ENCODE measurements at regions not wholly inside any gene's neighbourhood (a gene's known extent, or its start where the extent isn't known, plus 50 kb on each side); places are given as distances from the start of the nearest gene placed in this dataset.
A peak's percentile ranks its signal among the peaks of the same experiment; 100 is the strongest.

- H3K36me3 ChIP-seq (ENCODE audit: insufficient read depth, low read length): no peaks in the 10 kb centered on the region
- H3K4me3 ChIP-seq (ENCODE audit: low read length in 2 of 2): no peak overlapping the region
- DNase-seq: no peak
- no peaks in the 10 kb centered on the region for H3K27me3 ChIP-seq (ENCODE audit: insufficient read depth, low read length)
- peak overlapping the region in 1 of 7 donors; percentile 10 for H3K27ac Mint-ChIP-seq
- H3K9me3 ChIP-seq (ENCODE audit: control insufficient read depth in 1 of 2, low read length in 2 of 2): no peaks in the 10 kb centered on the region
- CTCF ChIA-PET (ENCODE audit: partially characterized antibody): no interaction called here
- POLR2A ChIA-PET (ENCODE audit: partially characterized antibody): no interaction called here
- H3K27ac ChIP-seq (ENCODE audit: low read depth, low read length): no peak overlapping the region
- H3K9me3 Mint-ChIP-seq: peaks cover 0 to 2% (median 0%) of the 10 kb centered on the region in 8 donors
- H3K27me3 Mint-ChIP-seq: no peaks in the 10 kb centered on the region
- no peaks in the 10 kb centered on the region for H3K4me1 ChIP-seq (ENCODE audit: insufficient read depth, low read length)
- H3K4me3 Mint-ChIP-seq: no peak overlapping the region
- intact Hi-C loops (cut with micrococcal nuclease): no loop called here
- no peaks in the 10 kb centered on the region for H3K36me3 Mint-ChIP-seq
- H3K4me1 Mint-ChIP-seq: no peaks in the 10 kb centered on the region
Measured at GRCh38 chrX:109830704-109831206, 97.7 kb upstream of the ACSL4 start.

- Histone ChIP-seq H3K36me3 (ENCODE audit: insufficient read depth, low read length) (no peaks in the 10 kb centered on the region), H3K9me3 (ENCODE audit: control insufficient read depth in 1 of 2, low read length in 2 of 2) (no peaks in the 10 kb centered on the region), H3K27me3 (ENCODE audit: insufficient read depth, low read length) (no peaks in the 10 kb centered on the region), H3K4me1 (ENCODE audit: insufficient read depth, low read length) (no peaks in the 10 kb centered on the region), H3K4me3 (ENCODE audit: low read length in 2 of 2) (no peak overlapping the region), H3K27ac (ENCODE audit: low read depth, low read length) (no peak overlapping the region)
- Mint-ChIP-seq H3K9me3 (peaks cover 0 to 2% (median 0%) of the 10 kb centered on the region in 8 donors), H3K36me3 (no peaks in the 10 kb centered on the region), H3K4me1 (no peaks in the 10 kb centered on the region), H3K27ac (no peak overlapping the region), H3K27me3 (no peaks in the 10 kb centered on the region), H3K4me3 (no peak overlapping the region)
- POLR2A ChIA-PET (ENCODE audit: partially characterized antibody): no interaction called here
- CTCF ChIA-PET (ENCODE audit: partially characterized antibody): no interaction called here
- no peak for DNase-seq
- intact Hi-C loops (cut with micrococcal nuclease): no loop called here
Measured at GRCh38 chrX:109831326-109831985, 98.4 kb upstream of the ACSL4 start.

GRCh38 chrX:109839694-109840567 lies 106.9 kb upstream of the ACSL4 start:
- Mint-ChIP-seq H3K4me1 (no peaks in the 10 kb centered on the region), H3K4me3 (no peak overlapping the region), H3K27me3 (no peaks in the 10 kb centered on the region), H3K9me3 (no peaks in the 10 kb centered on the region), H3K36me3 (no peaks in the 10 kb centered on the region), H3K27ac (no peak overlapping the region)
- ChIA-PET CTCF (ENCODE audit: partially characterized antibody) (no interaction called here), POLR2A (ENCODE audit: partially characterized antibody) (no interaction called here)
- no peaks in the 10 kb centered on the region for H3K4me1 ChIP-seq (ENCODE audit: insufficient read depth, low read length)
- no peak overlapping the region for H3K4me3 ChIP-seq (ENCODE audit: low read length in 2 of 2)
- H3K9me3 ChIP-seq (ENCODE audit: control insufficient read depth in 1 of 2, low read length in 2 of 2): no peaks in the 10 kb centered on the region
- intact Hi-C loops (cut with micrococcal nuclease): no loop called here
- H3K27me3 ChIP-seq (ENCODE audit: insufficient read depth, low read length): no peaks in the 10 kb centered on the region
- H3K27ac ChIP-seq (ENCODE audit: low read depth, low read length): no peak overlapping the region
- no peaks in the 10 kb centered on the region for H3K36me3 ChIP-seq (ENCODE audit: insufficient read depth, low read length)
- no peak for DNase-seq

GRCh38 chrX:109840585-109840984 lies 107.5 kb upstream of the ACSL4 start:
- no peak overlapping the region for H3K4me3 ChIP-seq (ENCODE audit: low read length in 2 of 2)
- no peaks in the 10 kb centered on the region for H3K4me1 Mint-ChIP-seq
- CTCF ChIA-PET (ENCODE audit: partially characterized antibody): interaction anchor here (2.0 kb wide), 1 partner anchor 16 kb away, joined by 7 read pairs; no protein-coding TSS in a partner anchor
- H3K27ac ChIP-seq (ENCODE audit: low read depth, low read length): no peak overlapping the region
- H3K36me3 Mint-ChIP-seq: no peaks in the 10 kb centered on the region
- no peak for DNase-seq
- H3K27me3 Mint-ChIP-seq: no peaks in the 10 kb centered on the region
- intact Hi-C loops (cut with micrococcal nuclease): no loop called here
- H3K9me3 ChIP-seq (ENCODE audit: control insufficient read depth in 1 of 2, low read length in 2 of 2): no peaks in the 10 kb centered on the region
- H3K27ac Mint-ChIP-seq: no peak overlapping the region
- no peak overlapping the region for H3K4me3 Mint-ChIP-seq
- H3K9me3 Mint-ChIP-seq: no peaks in the 10 kb centered on the region
- H3K4me1 ChIP-seq (ENCODE audit: insufficient read depth, low read length): no peaks in the 10 kb centered on the region
- no peaks in the 10 kb centered on the region for H3K27me3 ChIP-seq (ENCODE audit: insufficient read depth, low read length)
- POLR2A ChIA-PET (ENCODE audit: partially characterized antibody): no interaction called here
- no peaks in the 10 kb centered on the region for H3K36me3 ChIP-seq (ENCODE audit: insufficient read depth, low read length)

GRCh38 chrX:109841257-109841656 lies 108.2 kb upstream of the ACSL4 start:
- CTCF ChIA-PET (ENCODE audit: partially characterized antibody): interaction anchor here (2.0 kb wide), 1 partner anchor 15 kb away, joined by 7 read pairs; no protein-coding TSS in a partner anchor
- H3K27me3 ChIP-seq (ENCODE audit: insufficient read depth, low read length): no peaks in the 10 kb centered on the region
- Mint-ChIP-seq H3K4me1 (no peaks in the 10 kb centered on the region), H3K27me3 (no peaks in the 10 kb centered on the region), H3K36me3 (no peaks in the 10 kb centered on the region), H3K9me3 (no peaks in the 10 kb centered on the region), H3K4me3 (no peak overlapping the region), H3K27ac (no peak overlapping the region)
- no peaks in the 10 kb centered on the region for H3K4me1 ChIP-seq (ENCODE audit: insufficient read depth, low read length)
- H3K4me3 ChIP-seq (ENCODE audit: low read length in 2 of 2): no peak overlapping the region
- POLR2A ChIA-PET (ENCODE audit: partially characterized antibody): no interaction called here
- H3K36me3 ChIP-seq (ENCODE audit: insufficient read depth, low read length): no peaks in the 10 kb centered on the region
- intact Hi-C loops (cut with micrococcal nuclease): no loop called here
- no peaks in the 10 kb centered on the region for H3K9me3 ChIP-seq (ENCODE audit: control insufficient read depth in 1 of 2, low read length in 2 of 2)
- no peak overlapping the region for H3K27ac ChIP-seq (ENCODE audit: low read depth, low read length)
- no peak for DNase-seq

- H3K36me3 Mint-ChIP-seq: no peaks in the 10 kb centered on the region
- intact Hi-C loops (cut with micrococcal nuclease): no loop called here
- no peaks in the 10 kb centered on the region for H3K4me1 Mint-ChIP-seq
- H3K4me3 Mint-ChIP-seq: no peak overlapping the region
- H3K27me3 Mint-ChIP-seq: no peaks in the 10 kb centered on the region
- no peak for DNase-seq
- H3K36me3 ChIP-seq (ENCODE audit: insufficient read depth, low read length): no peaks in the 10 kb centered on the region
- POLR2A ChIA-PET (ENCODE audit: partially characterized antibody): no interaction called here
- H3K4me1 ChIP-seq (ENCODE audit: insufficient read depth, low read length): no peaks in the 10 kb centered on the region
- H3K9me3 ChIP-seq (ENCODE audit: control insufficient read depth in 1 of 2, low read length in 2 of 2): no peaks in the 10 kb centered on the region
- H3K27ac ChIP-seq (ENCODE audit: low read depth, low read length): no peak overlapping the region
- CTCF ChIA-PET (ENCODE audit: partially characterized antibody): interaction anchor here (1.6 to 2.0 kb wide), 2 partner anchors 14 to 128 kb away, joined by 4 to 7 read pairs; no protein-coding TSS in a partner anchor
- no peak overlapping the region for H3K27ac Mint-ChIP-seq
- no peak overlapping the region for H3K4me3 ChIP-seq (ENCODE audit: low read length in 2 of 2)
- H3K27me3 ChIP-seq (ENCODE audit: insufficient read depth, low read length): no peaks in the 10 kb centered on the region
- no peaks in the 10 kb centered on the region for H3K9me3 Mint-ChIP-seq
Measured at GRCh38 chrX:109841869-109842579, 109.0 kb upstream of the ACSL4 start.

GRCh38 chrX:109842611-109843010 lies 109.6 kb upstream of the ACSL4 start:
- no peak overlapping the region for H3K4me3 ChIP-seq (ENCODE audit: low read length in 2 of 2)
- peaks cover 0 to 1% (median 0%) of the 10 kb centered on the region in 8 donors for H3K9me3 Mint-ChIP-seq
- H3K36me3 Mint-ChIP-seq: no peaks in the 10 kb centered on the region
- intact Hi-C loops (cut with micrococcal nuclease): no loop called here
- no peaks in the 10 kb centered on the region for H3K4me1 Mint-ChIP-seq
- POLR2A ChIA-PET (ENCODE audit: partially characterized antibody): no interaction called here
- no peak overlapping the region for H3K4me3 Mint-ChIP-seq
- no peaks in the 10 kb centered on the region for H3K27me3 Mint-ChIP-seq
- no peak for DNase-seq
- H3K27ac ChIP-seq (ENCODE audit: low read depth, low read length): no peak overlapping the region
- no peaks in the 10 kb centered on the region for H3K4me1 ChIP-seq (ENCODE audit: insufficient read depth, low read length)
- H3K27me3 ChIP-seq (ENCODE audit: insufficient read depth, low read length): no peaks in the 10 kb centered on the region
- no peak overlapping the region for H3K27ac Mint-ChIP-seq
- H3K9me3 ChIP-seq (ENCODE audit: control insufficient read depth in 1 of 2, low read length in 2 of 2): no peaks in the 10 kb centered on the region
- CTCF ChIA-PET (ENCODE audit: partially characterized antibody): interaction anchor here (1.6 to 2.0 kb wide), 2 partner anchors 14 to 128 kb away, joined by 4 to 7 read pairs; no protein-coding TSS in a partner anchor
- H3K36me3 ChIP-seq (ENCODE audit: insufficient read depth, low read length): no peaks in the 10 kb centered on the region
